HG03045 (cell line): ENCODE measurements at regions not wholly inside any gene's neighbourhood (a gene's known extent, or its start where the extent isn't known, plus 50 kb on each side); places are given as distances from the start of the nearest gene placed in this dataset.
"Not testable (repeated sequence)": the region's sequence is repeated elsewhere in the genome, so short reads cannot be mapped to it uniquely, and the experiment has no call there.

Source experiments
- ATAC-seq: cut with Tn5 transposase; IDR thresholded peaks from one replicate; pipeline ENCODE4 v1.9.1; 2021; ENCODE audit warnings: mild to moderate bottlenecking, moderate library complexity; ENCODE audit not compliant: unreplicated experiment

- no peak for ATAC-seq
Observed at GRCh38 chr7:46606761-46607160, 685.7 kb upstream of the IGFBP3 start.

- no peak for ATAC-seq
Observed at GRCh38 chr7:46604241-46604661, 683.2 kb upstream of the IGFBP3 start.

- ATAC-seq: no peak
Observed at GRCh38 chr7:46603780-46604179, 682.7 kb upstream of the IGFBP3 start.

GRCh38 chr7:46603296-46603752 is 682.3 kb upstream of the IGFBP3 start:
- no peak for ATAC-seq

GRCh38 chr7:46600340-46600739 is 679.3 kb upstream of the IGFBP3 start:
- no peak for ATAC-seq

- ATAC-seq: not testable (repeated sequence)
Observed at GRCh38 chr7:46594831-46595230, 673.8 kb upstream of the IGFBP3 start.

GRCh38 chr7:46590918-46591905 is 670.1 kb upstream of the IGFBP3 start:
- not testable (repeated sequence) for ATAC-seq

GRCh38 chr7:46589286-46589685 is 668.2 kb upstream of the IGFBP3 start:
- no peak for ATAC-seq

- no peak for ATAC-seq
Observed at GRCh38 chr7:46586406-46586805, 665.3 kb upstream of the IGFBP3 start.

- no peak for ATAC-seq
Observed at GRCh38 chr7:46583656-46584055, 662.6 kb upstream of the IGFBP3 start.

GRCh38 chr7:46581268-46581667 is 660.2 kb upstream of the IGFBP3 start:
- no peak for ATAC-seq

- ATAC-seq: no peak
Observed at GRCh38 chr7:46580766-46581165, 659.7 kb upstream of the IGFBP3 start.

GRCh38 chr7:46577394-46577793 is 656.3 kb upstream of the IGFBP3 start:
- ATAC-seq: no peak

GRCh38 chr7:46576950-46577349 is 655.9 kb upstream of the IGFBP3 start:
- ATAC-seq: no peak

GRCh38 chr7:46572691-46573090 is 651.6 kb upstream of the IGFBP3 start:
- ATAC-seq: no peak

- ATAC-seq: no peak
Observed at GRCh38 chr7:46571996-46572395, 650.9 kb upstream of the IGFBP3 start.

GRCh38 chr7:46569133-46569465 is 648.0 kb upstream of the IGFBP3 start:
- ATAC-seq: no peak

GRCh38 chr7:46568420-46569132 is 647.5 kb upstream of the IGFBP3 start:
- ATAC-seq: no peak

GRCh38 chr7:46567858-46568257 is 646.8 kb upstream of the IGFBP3 start:
- no peak for ATAC-seq

- no peak for ATAC-seq
Observed at GRCh38 chr7:46566097-46566774, 645.2 kb upstream of the IGFBP3 start.
